Stimulated activated CD8-positive, alpha-beta memory T cell treated with anti-CD3 and anti-CD28 coated beads, Interleukin-2, amount 100 ng/mL, for 48 hours (primary cell): ENCODE measurements at regions not wholly inside any gene's neighbourhood (a gene's known extent, or its start where the extent isn't known, plus 50 kb on each side); places are given as distances from the start of the nearest gene placed in this dataset.
"Not testable (repeated sequence)": the region's sequence is repeated elsewhere in the genome, so short reads cannot be mapped to it uniquely, and the experiment has no call there.

Experiments used
- DNase-seq, 2 donors: peaks; one replicate each; pipeline ENCODE4 v3.0.0-alpha.2; 2020; ENCODE audit warnings: low read depth in 2 of 2

GRCh38 chr9:115543511-115543910 lies 425.6 kb upstream of the TNC start:
- no peak for DNase-seq

GRCh38 chr9:115548609-115549260 lies 430.8 kb upstream of the TNC start:
- no peak for DNase-seq

- DNase-seq: no peak
Observed at GRCh38 chr9:115551396-115551795, 433.4 kb upstream of the TNC start.

- DNase-seq: no peak
Observed at GRCh38 chr9:115553060-115553773, 435.3 kb upstream of the TNC start.

- no peak for DNase-seq
Observed at GRCh38 chr9:115556432-115556831, 438.5 kb upstream of the TNC start.

- DNase-seq: no peak
Observed at GRCh38 chr9:115575147-115575546, 457.2 kb upstream of the TNC start.

- DNase-seq: not testable (repeated sequence)
Observed at GRCh38 chr9:115585458-115585857, 467.5 kb upstream of the TNC start.

GRCh38 chr9:115587310-115587709 lies 469.4 kb upstream of the TNC start:
- DNase-seq: no peak

- no peak for DNase-seq
Observed at GRCh38 chr9:115590011-115590410, 472.1 kb upstream of the TNC start.

- no peak for DNase-seq
Observed at GRCh38 chr9:115591584-115591984, 473.6 kb upstream of the TNC start.

GRCh38 chr9:115593587-115594091 lies 475.7 kb upstream of the TNC start:
- no peak for DNase-seq

GRCh38 chr9:115594557-115594956 lies 476.6 kb upstream of the TNC start:
- no peak for DNase-seq

GRCh38 chr9:115596021-115596745 lies 478.2 kb upstream of the TNC start:
- DNase-seq: no peak

GRCh38 chr9:115596746-115597080 lies 478.8 kb upstream of the TNC start:
- DNase-seq: no peak

- no peak for DNase-seq
Observed at GRCh38 chr9:115597330-115597895, 479.5 kb upstream of the TNC start.

GRCh38 chr9:115598751-115599150 lies 480.8 kb upstream of the TNC start:
- DNase-seq: no peak

GRCh38 chr9:115599898-115600297 lies 481.9 kb upstream of the TNC start:
- DNase-seq: no peak

- DNase-seq: no peak
Observed at GRCh38 chr9:115601434-115601833, 483.5 kb upstream of the TNC start.

- DNase-seq: no peak
Observed at GRCh38 chr9:115604831-115605483, 487.0 kb upstream of the TNC start.

- DNase-seq: no peak
Observed at GRCh38 chr9:115606838-115607237, 488.9 kb upstream of the TNC start.

- no peak for DNase-seq
Observed at GRCh38 chr9:115614326-115614999, 496.5 kb upstream of the TNC start.
